Endothelial cell of umbilical vein (primary cell): ENCODE measurements at regions not wholly inside any gene's neighbourhood (a gene's known extent, or its start where the extent isn't known, plus 50 kb on each side); places are given as distances from the start of the nearest gene placed in this dataset.

Source experiments
- EZH2 ChIP-seq: IDR thresholded peaks from 2 replicates; pipeline ENCODE4 v1.6.1; 2012; ENCODE audit warnings: borderline replicate concordance, low read depth, mild to moderate bottlenecking, moderate library complexity, low read length, inconsistent platforms; ENCODE audit not compliant: severe bottlenecking
- JUN ChIP-seq: IDR thresholded peaks from 2 replicates; pipeline ENCODE4 v1.6.1; 2011; ENCODE audit warnings: borderline replicate concordance, low read depth; ENCODE audit not compliant: insufficient read length, insufficient read depth
- MAX ChIP-seq: IDR thresholded peaks from 2 replicates; pipeline ENCODE4 v1.6.1; 2011; ENCODE audit not compliant: insufficient read depth, insufficient read length
- POLR2A ChIP-seq: IDR thresholded peaks from 2 replicates; pipeline ENCODE4 v1.6.1; 2012; ENCODE audit warnings: low read depth, mild to moderate bottlenecking, control low read depth, low read length
- POLR2AphosphoS5 ChIP-seq: IDR thresholded peaks from 2 replicates; pipeline ENCODE4 v1.6.1; 2012; ENCODE audit warnings: low read depth, mild to moderate bottlenecking, control low read depth, low read length, moderate library complexity; ENCODE audit not compliant: insufficient read depth
- TF ChIP-seq, protein P1 (sequence below), 2 donors: IDR thresholded peaks; 1 replicate in 1 of 2; 2 replicates in 1 of 2; pipeline ENCODE4 v1.5.1; 2011; ENCODE audit warnings: low read length in 2 of 2, mild to moderate bottlenecking in 2 of 2, moderate library complexity in 2 of 2, control low read depth in 1 of 2, inconsistent platforms in 1 of 2, low read depth in 1 of 2; ENCODE audit not compliant: insufficient read depth in 1 of 2; ENCODE audit errors: extremely low read depth in 1 of 2

GRCh38 chr11:131191606-131192005 is 178.8 kb upstream of the NTM start:
- TF ChIP-seq POLR2A (no peak), JUN (no peak), EZH2 (no peak), POLR2AphosphoS5 (no peak), MAX (no peak)
- TF ChIP-seq, protein P1, sequence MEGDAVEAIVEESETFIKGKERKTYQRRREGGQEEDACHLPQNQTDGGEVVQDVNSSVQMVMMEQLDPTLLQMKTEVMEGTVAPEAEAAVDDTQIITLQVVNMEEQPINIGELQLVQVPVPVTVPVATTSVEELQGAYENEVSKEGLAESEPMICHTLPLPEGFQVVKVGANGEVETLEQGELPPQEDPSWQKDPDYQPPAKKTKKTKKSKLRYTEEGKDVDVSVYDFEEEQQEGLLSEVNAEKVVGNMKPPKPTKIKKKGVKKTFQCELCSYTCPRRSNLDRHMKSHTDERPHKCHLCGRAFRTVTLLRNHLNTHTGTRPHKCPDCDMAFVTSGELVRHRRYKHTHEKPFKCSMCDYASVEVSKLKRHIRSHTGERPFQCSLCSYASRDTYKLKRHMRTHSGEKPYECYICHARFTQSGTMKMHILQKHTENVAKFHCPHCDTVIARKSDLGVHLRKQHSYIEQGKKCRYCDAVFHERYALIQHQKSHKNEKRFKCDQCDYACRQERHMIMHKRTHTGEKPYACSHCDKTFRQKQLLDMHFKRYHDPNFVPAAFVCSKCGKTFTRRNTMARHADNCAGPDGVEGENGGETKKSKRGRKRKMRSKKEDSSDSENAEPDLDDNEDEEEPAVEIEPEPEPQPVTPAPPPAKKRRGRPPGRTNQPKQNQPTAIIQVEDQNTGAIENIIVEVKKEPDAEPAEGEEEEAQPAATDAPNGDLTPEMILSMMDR (IDR thresholded peaks at IDR 0.05; ENCODE audit: extremely low read depth in 1 of 2, insufficient read depth in 1 of 2, low read depth in 1 of 2, low read length in 2 of 2) = no peak
